Duodenal mucosa (tissue), 2 donors: ENCODE measurements at regions not wholly inside any gene's neighbourhood (a gene's known extent, or its start where the extent isn't known, plus 50 kb on each side); places are given as distances from the start of the nearest gene placed in this dataset.

Source experiments
- H3K27ac ChIP-seq: one replicate; pipeline ENCODE4 v1.7.0; 2013; ENCODE audit warnings: low read depth, low read length
- H3K27me3 ChIP-seq, 2 donors: one replicate each; pipeline ENCODE4 v1.7.0; 2013; ENCODE audit warnings: low read length in 2 of 2, control low read depth in 1 of 2; ENCODE audit not compliant: insufficient read depth in 2 of 2, control insufficient read depth in 1 of 2
- H3K36me3 ChIP-seq, 2 donors: one replicate each; pipeline ENCODE4 v1.7.0; 2013; ENCODE audit warnings: low read length in 2 of 2, control low read depth in 1 of 2; ENCODE audit not compliant: insufficient read depth in 2 of 2, control insufficient read depth in 1 of 2
- H3K4me1 ChIP-seq, 2 donors: one replicate each; pipeline ENCODE4 v1.7.0; 2013; ENCODE audit warnings: low read length in 2 of 2, control low read depth in 1 of 2; ENCODE audit not compliant: insufficient read depth in 2 of 2, control insufficient read depth in 1 of 2
- H3K4me3 ChIP-seq, 2 donors: one replicate each; pipeline ENCODE4 v1.7.0; 2013; ENCODE audit warnings: low read length in 2 of 2, low read depth in 1 of 2
- H3K9ac ChIP-seq, 2 donors: one replicate each; pipeline ENCODE4 v1.7.0; 2013; ENCODE audit warnings: low read length in 2 of 2, low read depth in 1 of 2
- H3K9me3 ChIP-seq, 2 donors: one replicate each; pipeline ENCODE4 v1.7.0; 2013; ENCODE audit warnings: low read length in 2 of 2, control low read depth in 1 of 2; ENCODE audit not compliant: control insufficient read depth in 1 of 2

GRCh38 chr2:7499018-7499417 lies 581.8 kb downstream of the RNF144A start:
- Histone ChIP-seq H3K4me3 (no peak overlapping the region), H3K27me3 (no peaks in the 10 kb centered on the region), H3K9ac (no peak overlapping the region), H3K4me1 (no peaks in the 10 kb centered on the region), H3K36me3 (no peaks in the 10 kb centered on the region), H3K9me3 (no peaks in the 10 kb centered on the region), H3K27ac (no peak overlapping the region)

GRCh38 chr2:7502336-7502735 lies 585.1 kb downstream of the RNF144A start:
- Histone ChIP-seq H3K4me3 (no peak overlapping the region), H3K27ac (no peak overlapping the region), H3K27me3 (no peaks in the 10 kb centered on the region), H3K9ac (no peak overlapping the region), H3K4me1 (no peaks in the 10 kb centered on the region), H3K9me3 (no peaks in the 10 kb centered on the region), H3K36me3 (no peaks in the 10 kb centered on the region)

- Histone ChIP-seq H3K9me3 (no peaks in the 10 kb centered on the region), H3K4me3 (no peak overlapping the region), H3K36me3 (no peaks in the 10 kb centered on the region), H3K27ac (no peak overlapping the region), H3K4me1 (no peaks in the 10 kb centered on the region), H3K27me3 (no peaks in the 10 kb centered on the region), H3K9ac (no peak overlapping the region)
These were observed 591.2 kb downstream of the RNF144A start for GRCh38 chr2:7508296-7508943.

GRCh38 chr2:7510353-7510752 lies 593.1 kb downstream of the RNF144A start:
- H3K4me1 ChIP-seq = no peaks in the 10 kb centered on the region
- no peak overlapping the region for H3K27ac ChIP-seq
- no peaks in the 10 kb centered on the region for H3K9me3 ChIP-seq
- no peaks in the 10 kb centered on the region for H3K27me3 ChIP-seq
- no peak overlapping the region for H3K9ac ChIP-seq
- H3K4me3 ChIP-seq = no peak overlapping the region
- H3K36me3 ChIP-seq = no peaks in the 10 kb centered on the region

- H3K27ac ChIP-seq = no peak overlapping the region
- no peak overlapping the region for H3K4me3 ChIP-seq
- H3K36me3 ChIP-seq = no peaks in the 10 kb centered on the region
- H3K9ac ChIP-seq = no peak overlapping the region
- no peaks in the 10 kb centered on the region for H3K27me3 ChIP-seq
- no peaks in the 10 kb centered on the region for H3K4me1 ChIP-seq
- no peaks in the 10 kb centered on the region for H3K9me3 ChIP-seq
These were observed 596.6 kb downstream of the RNF144A start for GRCh38 chr2:7513834-7514233.

GRCh38 chr2:7515327-7515726 lies 598.1 kb downstream of the RNF144A start:
- H3K9ac ChIP-seq = no peak overlapping the region
- H3K36me3 ChIP-seq = no peaks in the 10 kb centered on the region
- no peak overlapping the region for H3K4me3 ChIP-seq
- H3K27ac ChIP-seq = no peak overlapping the region
- no peaks in the 10 kb centered on the region for H3K27me3 ChIP-seq
- H3K9me3 ChIP-seq = no peaks in the 10 kb centered on the region
- H3K4me1 ChIP-seq = no peaks in the 10 kb centered on the region

- H3K9me3 ChIP-seq = no peaks in the 10 kb centered on the region
- H3K27me3 ChIP-seq = no peaks in the 10 kb centered on the region
- no peak overlapping the region for H3K9ac ChIP-seq
- no peaks in the 10 kb centered on the region for H3K36me3 ChIP-seq
- H3K4me3 ChIP-seq = no peak overlapping the region
- no peaks in the 10 kb centered on the region for H3K4me1 ChIP-seq
- H3K27ac ChIP-seq = no peak overlapping the region
These were observed 599.4 kb downstream of the RNF144A start for GRCh38 chr2:7516484-7517063.

- no peaks in the 10 kb centered on the region for H3K36me3 ChIP-seq
- no peaks in the 10 kb centered on the region for H3K9me3 ChIP-seq
- H3K4me3 ChIP-seq = no peak overlapping the region
- no peak overlapping the region for H3K9ac ChIP-seq
- no peak overlapping the region for H3K27ac ChIP-seq
- H3K27me3 ChIP-seq = no peaks in the 10 kb centered on the region
- no peaks in the 10 kb centered on the region for H3K4me1 ChIP-seq
These were observed 599.9 kb downstream of the RNF144A start for GRCh38 chr2:7517088-7517487.

GRCh38 chr2:7517851-7518250 lies 600.6 kb downstream of the RNF144A start:
- Histone ChIP-seq H3K27me3 (no peaks in the 10 kb centered on the region), H3K4me3 (no peak overlapping the region), H3K9me3 (no peaks in the 10 kb centered on the region)

GRCh38 chr2:7523481-7524120 lies 606.4 kb downstream of the RNF144A start:
- Histone ChIP-seq H3K27ac (no peak overlapping the region), H3K9me3 (peaks cover 0 to 3% of the 10 kb centered on the region in 2 donors), H3K27me3 (no peaks in the 10 kb centered on the region), H3K36me3 (no peaks in the 10 kb centered on the region), H3K4me3 (no peak overlapping the region), H3K4me1 (no peaks in the 10 kb centered on the region), H3K9ac (no peak overlapping the region)

More at GRCh38 chr2:7517851-7518250, 600.6 kb downstream of the RNF144A start:
- no peak overlapping the region for H3K9ac ChIP-seq
- H3K27ac ChIP-seq = no peak overlapping the region
- no peaks in the 10 kb centered on the region for H3K4me1 ChIP-seq
- H3K36me3 ChIP-seq = no peaks in the 10 kb centered on the region
